ENCODE measurements at regions not wholly inside any gene's neighbourhood (a gene's known extent, or its start where the extent isn't known, plus 50 kb on each side); places are given as distances from the start of the nearest gene placed in this dataset.

DNA sequence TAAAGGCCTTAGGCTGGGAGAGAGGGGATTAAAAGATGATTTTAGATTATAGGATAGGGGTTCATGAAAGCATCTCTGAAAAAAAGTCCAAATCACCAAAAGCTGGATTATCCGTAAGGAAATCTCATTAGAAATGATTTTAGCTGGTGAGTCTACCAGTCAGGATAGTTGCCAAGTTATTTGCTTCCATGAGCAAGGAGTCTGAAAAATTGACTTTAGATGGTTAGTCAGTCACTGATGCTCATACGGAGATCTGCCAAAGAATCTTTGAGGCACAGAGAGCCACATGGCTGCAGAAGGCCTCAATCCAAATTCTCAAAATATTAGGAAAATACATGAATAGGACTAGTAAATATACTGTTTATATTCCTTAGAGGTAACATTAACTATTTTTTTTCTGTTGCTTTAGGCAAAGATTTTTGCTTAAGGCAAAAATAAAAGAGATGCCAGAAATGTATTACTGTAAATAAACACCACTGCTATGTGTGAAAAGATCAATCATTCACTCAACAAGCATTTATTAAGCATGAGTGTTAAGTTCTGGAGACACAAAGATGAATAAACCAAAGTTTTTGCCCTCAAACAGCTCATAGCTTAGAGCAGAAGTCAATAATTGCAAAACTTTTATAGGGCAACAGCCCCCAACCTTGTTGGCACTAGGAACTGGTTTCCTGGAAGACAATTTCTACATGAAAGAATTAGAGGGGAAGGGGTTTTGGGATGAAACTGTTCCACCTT, 105.2 kb downstream of the BBS10 start:
- TF ChIP-seq, protein P1, sequence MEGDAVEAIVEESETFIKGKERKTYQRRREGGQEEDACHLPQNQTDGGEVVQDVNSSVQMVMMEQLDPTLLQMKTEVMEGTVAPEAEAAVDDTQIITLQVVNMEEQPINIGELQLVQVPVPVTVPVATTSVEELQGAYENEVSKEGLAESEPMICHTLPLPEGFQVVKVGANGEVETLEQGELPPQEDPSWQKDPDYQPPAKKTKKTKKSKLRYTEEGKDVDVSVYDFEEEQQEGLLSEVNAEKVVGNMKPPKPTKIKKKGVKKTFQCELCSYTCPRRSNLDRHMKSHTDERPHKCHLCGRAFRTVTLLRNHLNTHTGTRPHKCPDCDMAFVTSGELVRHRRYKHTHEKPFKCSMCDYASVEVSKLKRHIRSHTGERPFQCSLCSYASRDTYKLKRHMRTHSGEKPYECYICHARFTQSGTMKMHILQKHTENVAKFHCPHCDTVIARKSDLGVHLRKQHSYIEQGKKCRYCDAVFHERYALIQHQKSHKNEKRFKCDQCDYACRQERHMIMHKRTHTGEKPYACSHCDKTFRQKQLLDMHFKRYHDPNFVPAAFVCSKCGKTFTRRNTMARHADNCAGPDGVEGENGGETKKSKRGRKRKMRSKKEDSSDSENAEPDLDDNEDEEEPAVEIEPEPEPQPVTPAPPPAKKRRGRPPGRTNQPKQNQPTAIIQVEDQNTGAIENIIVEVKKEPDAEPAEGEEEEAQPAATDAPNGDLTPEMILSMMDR (IDR thresholded peaks at IDR 0.05): no peak

- TF ChIP-seq, protein P1 (IDR thresholded peaks at IDR 0.05): no peak
Measured at GRCh38 chr12:76241371-76241770, 106.8 kb downstream of the BBS10 start.

DNA sequence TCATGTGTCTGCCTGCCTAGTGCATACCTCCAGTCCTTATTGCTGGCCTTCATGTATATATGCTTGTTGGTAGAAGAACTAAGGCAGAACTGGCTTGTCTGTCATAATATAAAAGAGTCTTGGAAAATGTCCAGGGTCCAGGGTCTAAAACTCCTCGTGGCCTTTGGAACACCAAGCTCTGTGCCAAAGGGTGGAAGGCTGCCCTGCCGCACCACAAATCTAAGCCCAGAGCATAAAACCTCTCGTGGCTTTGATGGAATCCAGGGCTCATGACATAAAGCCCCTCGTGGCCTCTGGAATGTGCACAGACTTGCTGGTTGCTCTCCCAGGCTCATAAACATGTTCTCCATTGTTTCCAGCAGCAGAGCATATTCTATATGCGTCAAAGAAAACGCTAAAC, 107.9 kb downstream of the BBS10 start:
- TF ChIP-seq, protein P1 (IDR thresholded peaks at IDR 0.05): no peak

GRCh38 chr12:76238688-76239087, 109.5 kb downstream of the BBS10 start:
- TF ChIP-seq, protein P1 (IDR thresholded peaks at IDR 0.05): no peak

GRCh38 chr12:76237086-76237701, 111.0 kb downstream of the BBS10 start:
- TF ChIP-seq, protein P1 (IDR thresholded peaks at IDR 0.05): no peak

- TF ChIP-seq, protein P1 (IDR thresholded peaks at IDR 0.05): no peak
Measured at GRCh38 chr12:76236640-76237039, 111.6 kb downstream of the BBS10 start.

- TF ChIP-seq, protein P1 (IDR thresholded peaks at IDR 0.05): no peak
Measured at GRCh38 chr12:76234741-76235140, 113.5 kb downstream of the BBS10 start.

Measured in LNCAP (cell line).